CD14-positive monocyte (primary cell): ENCODE measurements at regions not wholly inside any gene's neighbourhood (a gene's known extent, or its start where the extent isn't known, plus 50 kb on each side); places are given as distances from the start of the nearest gene placed in this dataset.

Experiments used
- DNase-seq, 3 donors: peaks; one replicate each; pipeline ENCODE4 v3.0.0-alpha.2; 2011 to 2022
- H2AFZ ChIP-seq: 2 replicates; pipeline ENCODE4 v1.6.0; 2012; ENCODE audit warnings: mild to moderate bottlenecking, low read depth, low read length, inconsistent platforms; ENCODE audit not compliant: insufficient read depth, poor library complexity, severe bottlenecking
- H3K27ac ChIP-seq, 2 donors: 1 replicate in 1 of 2; 2 replicates in 1 of 2; pipeline ENCODE4 v1.5.1; 2012 to 2013; ENCODE audit warnings: low read length in 2 of 2, control low read depth in 1 of 2, inconsistent platforms in 1 of 2, low read depth in 1 of 2, mild to moderate bottlenecking in 1 of 2
- H3K27me3 ChIP-seq, 2 donors: one replicate each; pipeline versions ENCODE4 v1.6.0 to v1.6.1; 2011 to 2013; ENCODE audit warnings: low read length in 2 of 2; ENCODE audit not compliant: control insufficient read depth in 2 of 2, insufficient read depth in 2 of 2
- H3K36me3 ChIP-seq, 2 donors: replicated peaks in 1 of 2; 1 replicate in 1 of 2; 2 replicates in 1 of 2; pipeline versions ENCODE4 v1.5.1 to v1.6.1; 2012 to 2013; ENCODE audit warnings: low read length in 2 of 2, control low read depth in 1 of 2, inconsistent platforms in 1 of 2, mild to moderate bottlenecking in 1 of 2; ENCODE audit not compliant: insufficient read depth in 2 of 2, control insufficient read depth in 1 of 2
- H3K4me1 ChIP-seq, 2 donors: 1 replicate in 1 of 2; 2 replicates in 1 of 2; pipeline versions ENCODE4 v1.5.1 to v1.6.1; 2012 to 2013; ENCODE audit warnings: low read length in 2 of 2, control low read depth in 1 of 2, inconsistent platforms in 1 of 2, mild to moderate bottlenecking in 1 of 2, moderate library complexity in 1 of 2; ENCODE audit not compliant: insufficient read depth in 2 of 2, control insufficient read depth in 1 of 2
- H3K4me2 ChIP-seq: replicated peaks from 2 replicates; pipeline ENCODE3; 2012; ENCODE audit warnings: low read length, moderate library complexity, mild to moderate bottlenecking; ENCODE audit not compliant: poor library complexity, severe bottlenecking; ENCODE audit errors: extremely low read depth
- H3K4me3 ChIP-seq, 3 experiments: fragments of 200-600 bp in 1 of 3; sonication (generic) in 1 of 3; replicated peaks in 1 of 3; 1 replicate in 2 of 3; 2 replicates in 1 of 3; pipeline ENCODE4 v1.5.1; 2011 to 2013; ENCODE audit warnings: low read length in 3 of 3, mild to moderate bottlenecking in 3 of 3, control low read depth in 2 of 3, low read depth in 2 of 3, inconsistent platforms in 1 of 3, moderate library complexity in 1 of 3
- H3K79me2 ChIP-seq: 2 replicates; pipeline ENCODE4 v1.6.0; 2012; ENCODE audit warnings: mild to moderate bottlenecking, control low read depth, inconsistent platforms, low read length, moderate library complexity; ENCODE audit not compliant: insufficient read depth
- H3K9ac ChIP-seq: 2 replicates; pipeline ENCODE4 v1.6.0; 2017; ENCODE audit warnings: low read length, mild to moderate bottlenecking; ENCODE audit not compliant: insufficient read depth, poor library complexity, severe bottlenecking
- H3K9me3 ChIP-seq, 2 donors: replicated peaks in 1 of 2; 1 replicate in 1 of 2; 2 replicates in 1 of 2; pipeline versions ENCODE4 v1.5.1 to v1.6.1; 2012 to 2013; ENCODE audit warnings: low read length in 2 of 2, control low read depth in 1 of 2; ENCODE audit not compliant: control insufficient read depth in 1 of 2, insufficient read depth in 1 of 2
- H4K20me1 ChIP-seq: 2 replicates; pipeline ENCODE4 v1.6.0; 2012; ENCODE audit warnings: mild to moderate bottlenecking, low read length, control low read depth, moderate library complexity; ENCODE audit not compliant: insufficient read depth
- H3K27ac Mint-ChIP-seq, 7 donors: one replicate each; pipeline ENCODE4 v1.8.0; 2020; ENCODE audit warnings: mild to moderate bottlenecking in 7 of 7, mixed read lengths in 7 of 7, moderate library complexity in 6 of 7, inconsistent platforms in 2 of 7
- H3K27me3 Mint-ChIP-seq, 3 donors: one replicate each; pipeline ENCODE4 v1.8.0; 2021 to 2022; ENCODE audit warnings: low read depth in 3 of 3, mild to moderate bottlenecking in 3 of 3, mixed read lengths in 3 of 3, moderate library complexity in 3 of 3, inconsistent platforms in 1 of 3
- H3K36me3 Mint-ChIP-seq, 2 donors: one replicate each; pipeline ENCODE4 v1.8.0; 2020; ENCODE audit warnings: mixed read lengths in 2 of 2, inconsistent platforms in 1 of 2, mild to moderate bottlenecking in 1 of 2
- H3K4me1 Mint-ChIP-seq: one replicate; pipeline ENCODE4 v1.8.0; 2020; ENCODE audit warnings: mild to moderate bottlenecking, mixed read lengths
- H3K4me3 Mint-ChIP-seq, 2 donors: one replicate each; pipeline ENCODE4 v1.8.0; 2020; ENCODE audit warnings: mild to moderate bottlenecking in 2 of 2, mixed read lengths in 2 of 2, moderate library complexity in 1 of 2
- H3K9me3 Mint-ChIP-seq, 7 donors: one replicate each; pipeline ENCODE4 v1.8.0; 2020 to 2022; ENCODE audit warnings: mixed read lengths in 7 of 7, mild to moderate bottlenecking in 6 of 7, moderate library complexity in 6 of 7, inconsistent platforms in 2 of 7
- CTCF ChIP-seq: fragments of 200-600 bp; IDR thresholded peaks from one replicate; pipeline ENCODE4 v1.8.0; 2022; ENCODE audit warnings: antibody characterized with exemption, mild to moderate bottlenecking
- WGBS: methylation state at CpG from one replicate; pipeline ENCODE4 v1.1.5; 2013; ENCODE audit warnings: missing lambda C conversion rate; ENCODE audit not compliant: insufficient coverage; 5-methylcytosine and 5-hydroxymethylcytosine counted together
- intact Hi-C, 2 donors: fragments of 100-400 bp; cut with micrococcal nuclease; formaldehyde crosslinking; loops; one replicate each; pipeline versions ENCODE4 v1.15.0 to v1.15.1; 2023

GRCh38 chr16:75918109-75918508, 191.8 kb upstream of the CPHXL start:
- H3K4me3 Mint-ChIP-seq = no peak overlapping the region
- H3K36me3 Mint-ChIP-seq = no peaks in the 10 kb centered on the region
- no peak for DNase-seq
- Histone ChIP-seq H3K36me3 (no peaks in the 10 kb centered on the region), H3K4me3 (no peak overlapping the region), H3K79me2 (no peaks in the 10 kb centered on the region), H3K27ac (no peak overlapping the region), H3K4me1 (no peaks in the 10 kb centered on the region), H4K20me1 (no peaks in the 10 kb centered on the region), H3K9me3 (no peaks in the 10 kb centered on the region), H2AFZ (no peak overlapping the region), H3K9ac (no peak overlapping the region), H3K4me2 (no peak overlapping the region), H3K27me3 (no peaks in the 10 kb centered on the region)
- H3K4me1 Mint-ChIP-seq = no peaks in the 10 kb centered on the region
- no peak for TF ChIP-seq CTCF
- no CpG with 5 or more reads among the region's 1 CpG for WGBS
- H3K9me3 Mint-ChIP-seq = peaks cover 0 to 4% (median 0%) of the 10 kb centered on the region in 7 donors
- H3K27ac Mint-ChIP-seq = no peak overlapping the region
- intact Hi-C loops = no loop called here
- peaks cover 0 to 2% (median 0%) of the 10 kb centered on the region in 3 donors for H3K27me3 Mint-ChIP-seq

GRCh38 chr16:75919664-75920063, 193.4 kb upstream of the CPHXL start:
- no peak overlapping the region for H3K27ac Mint-ChIP-seq
- no peaks in the 10 kb centered on the region for H3K4me1 Mint-ChIP-seq
- no peak overlapping the region for H3K4me3 Mint-ChIP-seq
- no peaks in the 10 kb centered on the region for H3K36me3 ChIP-seq
- no peaks in the 10 kb centered on the region for H3K27me3 Mint-ChIP-seq
- no peak overlapping the region for H3K9ac ChIP-seq
- H2AFZ ChIP-seq = no peak overlapping the region
- H3K4me2 ChIP-seq = no peak overlapping the region
- no peak for DNase-seq
- no peaks in the 10 kb centered on the region for H3K4me1 ChIP-seq
- intact Hi-C loops = no loop called here
- H3K27me3 ChIP-seq = no peaks in the 10 kb centered on the region
- H3K9me3 Mint-ChIP-seq = peaks cover 0 to 4% (median 0%) of the 10 kb centered on the region in 7 donors
- no peak for TF ChIP-seq CTCF
- H3K36me3 Mint-ChIP-seq = no peaks in the 10 kb centered on the region
- no peaks in the 10 kb centered on the region for H3K79me2 ChIP-seq
- no peaks in the 10 kb centered on the region for H4K20me1 ChIP-seq
- H3K4me3 ChIP-seq = no peak overlapping the region
- no peak overlapping the region for H3K27ac ChIP-seq
- no peaks in the 10 kb centered on the region for H3K9me3 ChIP-seq
- 33% methylated on average over 1 of the region's 5 CpGs for WGBS
